DOHH2 (cell line): ENCODE measurements at regions not wholly inside any gene's neighbourhood (a gene's known extent, or its start where the extent isn't known, plus 50 kb on each side); places are given as distances from the start of the nearest gene placed in this dataset.

Source experiments
- H3F3A ChIP-seq: fragments of 200-600 bp; sonication (generic), shearing (Covaris generic); 2 replicates; pipeline ENCODE4 v1.6.0; 2016; ENCODE audit warnings: antibody characterized with exemption, mild to moderate bottlenecking; ENCODE audit not compliant: control insufficient read depth, insufficient read depth
- H3K27ac ChIP-seq: fragments of 200-600 bp; sonication (generic); 2 replicates; pipeline ENCODE4 v1.5.1; 2014; ENCODE audit warnings: low read depth, mild to moderate bottlenecking, low read length, moderate library complexity
- H3K27me3 ChIP-seq: fragments of 200-600 bp; sonication (generic); 2 replicates; pipeline ENCODE4 v1.6.1; 2014; ENCODE audit warnings: mild to moderate bottlenecking, low read length, mixed read lengths; ENCODE audit not compliant: control insufficient read depth
- H3K36me3 ChIP-seq: fragments of 200-600 bp; sonication (generic); 2 replicates; pipeline ENCODE4 v1.6.1; 2014; ENCODE audit warnings: mild to moderate bottlenecking, low read length, moderate library complexity, mixed read lengths; ENCODE audit not compliant: control insufficient read depth
- H3K4me1 ChIP-seq: fragments of 200-600 bp; sonication (generic); 2 replicates; pipeline ENCODE4 v1.6.1; 2014; ENCODE audit warnings: mild to moderate bottlenecking, low read length, mixed read lengths; ENCODE audit not compliant: control insufficient read depth
- H3K4me2 ChIP-seq: fragments of 200-600 bp; sonication (generic); 2 replicates; pipeline ENCODE4 v1.6.0; 2014; ENCODE audit warnings: mild to moderate bottlenecking, low read length, moderate library complexity
- H3K4me3 ChIP-seq: fragments of 200-600 bp; sonication (generic); 2 replicates; pipeline ENCODE4 v1.5.1; 2014; ENCODE audit warnings: mild to moderate bottlenecking, low read length, mixed read lengths
- H3K79me2 ChIP-seq: fragments of 200-600 bp; sonication (generic); 2 replicates; pipeline ENCODE4 v1.6.1; 2014; ENCODE audit warnings: mild to moderate bottlenecking, low read length, mixed read lengths; ENCODE audit not compliant: control insufficient read depth
- H3K9me2 ChIP-seq: fragments of 200-600 bp; sonication (generic); replicated peaks from 2 replicates; pipeline ENCODE4 v1.6.1; 2014; ENCODE audit warnings: mild to moderate bottlenecking, low read length, mixed read lengths; ENCODE audit not compliant: control insufficient read depth
- H3K9me3 ChIP-seq: fragments of 200-600 bp; sonication (generic); 2 replicates; pipeline ENCODE4 v1.6.1; 2014; ENCODE audit warnings: antibody characterized with exemption, low read length, mixed read lengths; ENCODE audit not compliant: control insufficient read depth, insufficient read depth
- H4K20me1 ChIP-seq: fragments of 200-600 bp; sonication (generic); 2 replicates; pipeline ENCODE4 v1.6.0; 2014; ENCODE audit warnings: low read depth, mild to moderate bottlenecking, antibody characterized with exemption, low read length, moderate library complexity; ENCODE audit not compliant: control insufficient read depth, insufficient read depth
- EZH2phosphoT487 ChIP-seq: fragments of 200-600 bp; sonication (generic); IDR thresholded peaks from 2 replicates; pipeline ENCODE4 v1.6.1; 2017; ENCODE audit warnings: borderline replicate concordance, mild to moderate bottlenecking, antibody characterized with exemption, low read length, moderate library complexity, mixed read lengths
- TF ChIP-seq, protein P1 (sequence below): fragments of 200-600 bp; sonication (generic); IDR thresholded peaks from one replicate; pipeline ENCODE4 v1.5.1; 2014; ENCODE audit warnings: antibody characterized with exemption, mild to moderate bottlenecking, low read depth, low read length; ENCODE audit not compliant: poor library complexity, severe bottlenecking

DNA sequence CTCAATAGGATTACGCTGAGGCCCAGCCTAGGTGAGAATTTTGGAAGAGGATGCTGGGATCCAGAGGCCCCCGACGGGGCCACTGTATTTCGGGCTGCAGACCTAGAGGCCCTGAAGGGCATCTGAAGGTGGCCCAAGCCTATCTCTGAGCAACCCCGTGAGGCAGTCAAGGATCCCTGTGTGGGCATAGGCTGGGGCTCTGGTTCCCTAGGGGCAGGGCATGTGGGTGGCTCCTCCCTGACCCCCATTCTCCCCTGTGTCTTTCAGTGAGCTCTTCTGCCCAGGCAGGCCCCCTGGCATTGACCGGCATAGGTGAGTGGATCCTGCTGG, 216.0 kb downstream of the SNRPN start:
- TF ChIP-seq EZH2phosphoT487 = no peak
- TF ChIP-seq, protein P1, sequence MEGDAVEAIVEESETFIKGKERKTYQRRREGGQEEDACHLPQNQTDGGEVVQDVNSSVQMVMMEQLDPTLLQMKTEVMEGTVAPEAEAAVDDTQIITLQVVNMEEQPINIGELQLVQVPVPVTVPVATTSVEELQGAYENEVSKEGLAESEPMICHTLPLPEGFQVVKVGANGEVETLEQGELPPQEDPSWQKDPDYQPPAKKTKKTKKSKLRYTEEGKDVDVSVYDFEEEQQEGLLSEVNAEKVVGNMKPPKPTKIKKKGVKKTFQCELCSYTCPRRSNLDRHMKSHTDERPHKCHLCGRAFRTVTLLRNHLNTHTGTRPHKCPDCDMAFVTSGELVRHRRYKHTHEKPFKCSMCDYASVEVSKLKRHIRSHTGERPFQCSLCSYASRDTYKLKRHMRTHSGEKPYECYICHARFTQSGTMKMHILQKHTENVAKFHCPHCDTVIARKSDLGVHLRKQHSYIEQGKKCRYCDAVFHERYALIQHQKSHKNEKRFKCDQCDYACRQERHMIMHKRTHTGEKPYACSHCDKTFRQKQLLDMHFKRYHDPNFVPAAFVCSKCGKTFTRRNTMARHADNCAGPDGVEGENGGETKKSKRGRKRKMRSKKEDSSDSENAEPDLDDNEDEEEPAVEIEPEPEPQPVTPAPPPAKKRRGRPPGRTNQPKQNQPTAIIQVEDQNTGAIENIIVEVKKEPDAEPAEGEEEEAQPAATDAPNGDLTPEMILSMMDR = no peak
- Histone ChIP-seq H3K4me3 (no peak overlapping the region), H3K4me2 (no peak overlapping the region), H3K9me3 (peaks cover 27% of the 10 kb centered on the region; the same call in 1 of the 2 replicates), H3K79me2 (no peaks in the 10 kb centered on the region), H3K27me3 (no peaks in the 10 kb centered on the region), H3K36me3 (no peaks in the 10 kb centered on the region), H3K27ac (no peak overlapping the region), H4K20me1 (no peaks in the 10 kb centered on the region), H3K9me2 (no peaks in the 10 kb centered on the region), H3K4me1 (no peaks in the 10 kb centered on the region), H3F3A (no peaks in the 10 kb centered on the region)

- no peaks in the 10 kb centered on the region for H3K79me2 ChIP-seq
- H3F3A ChIP-seq = no peaks in the 10 kb centered on the region
- TF ChIP-seq EZH2phosphoT487 = no peak
- TF ChIP-seq, protein P1 = no peak
- no peaks in the 10 kb centered on the region for H4K20me1 ChIP-seq
- no peaks in the 10 kb centered on the region for H3K9me2 ChIP-seq
- H3K4me3 ChIP-seq = no peak overlapping the region
- H3K4me1 ChIP-seq = no peaks in the 10 kb centered on the region
- no peaks in the 10 kb centered on the region for H3K27me3 ChIP-seq
- H3K9me3 ChIP-seq = peaks cover 32% of the 10 kb centered on the region; the same call in 1 of the 2 replicates
- H3K36me3 ChIP-seq = no peaks in the 10 kb centered on the region
- H3K27ac ChIP-seq = no peak overlapping the region
- H3K4me2 ChIP-seq = no peak overlapping the region
These were observed 216.5 kb downstream of the SNRPN start for GRCh38 chr15:25171111-25171811.

DNA sequence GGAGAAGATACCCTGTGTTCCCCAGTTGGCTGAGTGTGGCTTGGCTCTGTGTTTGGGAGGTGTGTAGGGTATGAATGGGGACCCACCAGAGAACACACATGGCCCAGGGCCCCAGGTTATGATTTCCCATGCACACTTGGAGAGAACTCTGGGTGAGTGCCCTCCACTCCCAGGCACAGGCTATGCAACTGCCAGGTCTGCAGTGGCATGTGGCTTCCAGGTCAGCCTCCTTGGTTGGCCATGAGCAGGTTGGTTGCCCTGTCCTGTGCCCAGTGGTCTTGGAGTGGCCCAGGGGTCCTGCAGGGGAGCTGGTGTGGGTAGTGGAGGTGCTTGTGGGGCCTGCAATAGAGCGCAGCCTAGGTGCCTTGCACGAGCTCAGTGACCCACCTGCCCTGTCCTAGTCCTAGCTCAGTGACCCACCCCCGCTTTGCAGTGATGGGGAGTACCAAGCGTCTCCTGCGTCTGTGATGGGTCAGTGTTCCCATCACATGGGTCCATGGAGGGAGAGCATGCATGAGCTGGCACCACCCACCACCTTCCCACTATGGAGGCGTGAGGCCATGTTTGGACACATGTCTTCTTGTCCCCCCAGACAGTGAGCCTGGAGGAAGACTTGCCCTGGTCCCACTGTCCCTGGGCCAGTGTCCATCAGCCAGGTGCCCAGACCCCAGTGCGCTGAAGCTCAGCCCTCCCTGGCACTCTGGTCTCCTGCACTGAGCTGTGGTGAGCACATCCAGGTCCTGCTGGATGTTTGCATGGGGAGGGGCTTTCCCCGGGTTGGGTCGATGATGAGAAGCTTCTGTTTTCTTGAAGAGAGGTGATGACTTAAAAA, 217.3 kb downstream of the SNRPN start:
- Histone ChIP-seq H3K4me2 (no peak overlapping the region), H3K4me3 (no peak overlapping the region), H3K27me3 (no peaks in the 10 kb centered on the region), H3F3A (no peaks in the 10 kb centered on the region), H3K9me2 (no peaks in the 10 kb centered on the region), H3K36me3 (no peaks in the 10 kb centered on the region), H3K27ac (no peak overlapping the region), H3K79me2 (no peaks in the 10 kb centered on the region), H4K20me1 (no peaks in the 10 kb centered on the region), H3K4me1 (no peaks in the 10 kb centered on the region), H3K9me3 (peaks cover 39% of the 10 kb centered on the region; the same call in 1 of the 2 replicates)
- TF ChIP-seq, protein P1 = no peak
- TF ChIP-seq EZH2phosphoT487 = no peak
